Activated CD4-positive, alpha-beta T cell treated with anti-CD3 and anti-CD28 coated beads, Interleukin-2, amount 50 U/mL, for 24 hours (primary cell): ENCODE measurements at regions not wholly inside any gene's neighbourhood (a gene's known extent, or its start where the extent isn't known, plus 50 kb on each side); places are given as distances from the start of the nearest gene placed in this dataset.
"Not testable (repeated sequence)": the region's sequence is repeated elsewhere in the genome, so short reads cannot be mapped to it uniquely, and the experiment has no call there.

ENCODE experiments used
- DNase-seq, 2 donors: peaks; one replicate each; pipeline ENCODE4 v3.0.0-alpha.2; 2020; ENCODE audit warnings: low read depth in 1 of 2, low spot score in 1 of 2

GRCh38 chr9:3773362-3774060, 247.7 kb upstream of the RFX3 start:
- DNase-seq: no peak

- DNase-seq: no peak
Measured at GRCh38 chr9:3769646-3770045, 243.8 kb upstream of the RFX3 start.

- DNase-seq: no peak
Measured at GRCh38 chr9:3768712-3769457, 243.1 kb upstream of the RFX3 start.

DNA sequence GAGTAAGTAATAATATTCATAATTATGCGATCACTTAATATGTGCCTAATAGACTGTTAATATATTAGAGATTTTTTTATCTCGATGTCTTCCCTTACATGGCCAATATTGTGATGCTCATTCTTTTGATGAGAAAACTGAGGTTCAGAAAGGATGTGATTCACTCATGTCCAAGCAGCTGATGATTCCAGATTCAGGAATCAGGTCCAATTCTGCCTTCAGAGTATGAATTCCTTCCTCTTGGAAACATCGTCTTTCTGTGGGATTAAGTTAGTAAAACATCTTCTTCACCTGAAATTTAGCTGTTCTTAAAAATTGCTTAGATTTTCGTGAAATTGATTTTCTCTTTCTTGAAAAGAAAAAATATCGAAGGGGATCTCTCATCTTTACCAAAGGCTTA, 242.5 kb upstream of the RFX3 start:
- no peak for DNase-seq

DNA sequence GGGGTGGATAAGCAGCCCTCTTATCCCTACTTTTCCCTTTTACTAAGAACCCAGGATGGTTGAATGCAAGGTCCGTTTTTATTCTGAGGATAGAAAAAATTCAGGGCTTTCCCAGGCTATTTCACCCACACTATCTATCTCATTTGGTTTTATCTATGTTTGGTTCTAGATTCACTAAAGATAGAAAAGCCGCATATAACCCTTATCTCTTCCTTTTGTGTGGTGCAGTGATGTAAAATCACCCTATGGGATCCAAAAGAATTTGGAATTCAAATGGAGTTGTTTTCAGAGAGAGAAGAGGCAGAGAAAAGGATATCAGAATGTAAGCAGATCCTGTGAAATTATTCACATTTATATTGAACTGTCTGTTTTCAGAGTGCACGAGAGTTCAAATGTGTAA, 236.3 kb upstream of the RFX3 start:
- DNase-seq: no peak

DNA sequence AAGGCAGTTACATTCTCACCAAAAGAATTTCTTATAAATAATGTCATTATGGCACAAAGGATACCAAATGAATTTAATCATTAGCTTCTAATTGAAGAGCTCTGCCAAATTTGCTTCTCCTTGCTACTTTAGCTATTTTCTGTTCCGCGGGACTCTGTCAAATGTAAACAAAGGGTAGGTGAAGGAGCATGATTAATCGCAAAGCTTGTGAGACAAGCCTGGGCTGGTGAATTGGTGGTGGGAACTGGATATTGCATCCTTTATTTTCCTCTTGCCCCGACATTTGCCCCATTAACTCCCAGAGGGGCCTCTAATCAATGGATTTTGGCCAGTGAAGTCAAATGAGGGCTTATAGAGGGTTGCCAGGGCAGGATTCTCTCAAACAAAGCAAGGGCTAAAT, 234.2 kb upstream of the RFX3 start:
- no peak for DNase-seq

DNA sequence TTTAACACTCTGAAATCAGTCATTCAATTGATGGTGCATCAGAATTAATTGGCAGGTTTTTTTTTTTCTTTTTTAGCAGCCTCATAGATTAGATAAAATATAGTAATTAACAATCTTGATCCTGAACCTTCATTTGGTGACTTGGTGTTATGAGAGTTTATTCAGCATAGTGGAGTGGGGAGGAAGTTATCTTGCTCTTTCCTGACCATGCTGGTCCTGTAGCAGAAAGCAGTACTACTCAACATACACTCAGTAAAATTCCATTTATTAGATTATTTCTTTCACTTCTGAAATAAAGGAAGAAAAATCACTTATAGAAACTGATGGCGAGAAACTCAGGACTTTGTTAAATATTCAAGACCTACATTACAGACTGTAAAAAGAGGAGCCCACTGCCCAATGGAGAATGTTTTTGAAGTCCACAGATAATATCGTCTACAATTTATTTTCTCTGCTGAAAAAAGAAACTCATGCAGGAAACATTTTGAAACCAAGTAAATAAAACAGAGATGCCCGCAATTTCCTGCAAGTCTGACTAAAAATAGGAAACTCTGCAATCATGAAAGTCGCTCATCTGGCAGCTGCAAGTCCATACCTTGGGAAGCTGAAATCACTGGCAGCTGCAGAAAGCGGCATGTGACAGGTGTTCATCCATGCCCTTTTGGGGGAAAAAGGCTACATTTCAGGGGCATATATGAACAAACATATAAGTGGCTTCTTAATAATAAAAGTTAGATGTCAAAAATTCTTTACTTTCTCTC, 233.2 kb upstream of the RFX3 start:
- no peak for DNase-seq

GRCh38 chr9:3756071-3756470, 230.3 kb upstream of the RFX3 start:
- DNase-seq: no peak

- no peak for DNase-seq
Measured at GRCh38 chr9:3751125-3751758, 225.4 kb upstream of the RFX3 start.

DNA sequence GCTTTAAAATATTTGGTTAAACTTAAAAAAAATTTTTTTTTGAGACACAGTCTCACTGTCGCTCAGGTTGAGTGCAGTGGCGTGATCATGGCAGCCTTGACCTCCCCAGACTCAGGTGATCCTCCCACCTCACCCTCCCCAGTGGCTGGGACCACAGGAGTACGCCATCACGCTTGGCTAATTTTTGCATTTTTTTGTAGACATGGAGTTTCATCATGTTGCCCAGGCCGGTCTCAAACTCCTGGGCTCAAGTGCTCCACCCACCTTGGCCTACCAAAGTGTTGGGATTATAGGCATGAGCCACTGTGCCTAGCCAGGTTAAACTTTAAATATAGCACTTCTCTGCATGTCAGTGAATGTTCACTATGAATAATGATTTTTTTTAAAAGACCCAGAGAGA, 224.5 kb upstream of the RFX3 start:
- no peak for DNase-seq

DNA sequence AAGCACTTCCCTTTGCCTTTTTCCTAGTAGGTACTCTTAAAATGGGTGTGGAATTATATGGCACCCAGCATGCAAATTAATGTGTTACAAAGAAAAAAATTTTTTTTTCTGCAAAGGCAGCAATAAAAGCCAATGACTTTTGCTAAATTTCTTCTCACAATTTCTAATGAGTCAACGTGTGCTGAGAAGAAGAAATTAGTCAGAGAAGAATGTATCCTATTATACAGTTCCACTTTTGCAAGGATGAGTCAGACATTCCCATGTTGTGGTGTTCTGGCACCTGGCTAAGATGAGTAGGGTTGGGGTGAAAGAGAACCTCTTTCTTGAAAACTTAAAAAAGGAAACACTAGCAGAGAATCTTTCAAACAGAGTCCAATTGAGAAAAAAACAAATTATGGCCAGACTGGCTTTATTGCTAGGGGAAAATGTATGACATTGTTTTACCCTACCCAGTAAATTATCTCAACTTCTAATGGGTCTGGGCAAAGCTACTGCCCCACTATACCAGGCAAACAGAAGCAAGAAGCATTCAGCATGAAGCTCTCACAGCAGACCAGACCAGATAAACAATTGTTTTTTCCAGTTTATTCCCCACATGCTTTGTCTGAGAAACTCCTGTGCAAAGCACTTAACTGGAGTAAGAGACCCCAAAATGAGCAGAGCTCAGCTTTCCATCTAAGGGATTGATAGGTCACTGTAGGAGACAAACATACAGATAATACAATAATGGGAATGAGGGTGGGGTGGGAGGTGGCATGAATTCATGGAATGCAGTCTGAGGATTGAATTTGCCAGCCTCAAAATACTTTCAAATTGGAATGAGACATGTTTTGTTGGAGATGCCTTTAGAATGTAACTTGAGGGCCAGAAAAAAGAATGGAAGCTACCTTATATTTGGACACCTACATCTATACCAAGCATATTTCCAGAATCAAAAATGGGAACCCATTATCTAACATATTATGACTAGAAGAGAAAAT, 220.8 kb upstream of the RFX3 start:
- DNase-seq: peak in 1 of 2 donors; percentile 61

GRCh38 chr9:3743901-3744413, 218.2 kb upstream of the RFX3 start:
- no peak for DNase-seq

GRCh38 chr9:3742586-3742985, 216.8 kb upstream of the RFX3 start:
- DNase-seq: no peak

DNA sequence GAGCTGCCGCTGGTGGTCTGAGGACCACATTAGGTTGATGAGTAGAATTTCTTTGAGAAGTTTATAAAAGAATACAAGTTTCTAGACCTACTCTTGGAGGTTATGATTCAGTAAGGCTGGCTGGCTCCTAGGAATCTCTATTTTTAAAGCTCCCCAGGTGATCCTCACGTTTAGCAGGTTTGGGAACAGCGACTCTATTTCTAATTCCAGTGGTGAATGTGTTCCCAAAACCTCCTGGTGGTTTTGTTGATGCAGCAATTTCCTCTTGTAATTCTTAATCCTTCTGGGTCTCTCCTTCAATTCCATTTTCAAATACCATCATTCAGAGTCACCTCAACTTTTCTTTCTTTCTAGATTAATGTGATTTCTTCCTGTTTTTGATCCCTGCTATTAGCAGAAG, 215.9 kb upstream of the RFX3 start:
- DNase-seq: no peak

DNA sequence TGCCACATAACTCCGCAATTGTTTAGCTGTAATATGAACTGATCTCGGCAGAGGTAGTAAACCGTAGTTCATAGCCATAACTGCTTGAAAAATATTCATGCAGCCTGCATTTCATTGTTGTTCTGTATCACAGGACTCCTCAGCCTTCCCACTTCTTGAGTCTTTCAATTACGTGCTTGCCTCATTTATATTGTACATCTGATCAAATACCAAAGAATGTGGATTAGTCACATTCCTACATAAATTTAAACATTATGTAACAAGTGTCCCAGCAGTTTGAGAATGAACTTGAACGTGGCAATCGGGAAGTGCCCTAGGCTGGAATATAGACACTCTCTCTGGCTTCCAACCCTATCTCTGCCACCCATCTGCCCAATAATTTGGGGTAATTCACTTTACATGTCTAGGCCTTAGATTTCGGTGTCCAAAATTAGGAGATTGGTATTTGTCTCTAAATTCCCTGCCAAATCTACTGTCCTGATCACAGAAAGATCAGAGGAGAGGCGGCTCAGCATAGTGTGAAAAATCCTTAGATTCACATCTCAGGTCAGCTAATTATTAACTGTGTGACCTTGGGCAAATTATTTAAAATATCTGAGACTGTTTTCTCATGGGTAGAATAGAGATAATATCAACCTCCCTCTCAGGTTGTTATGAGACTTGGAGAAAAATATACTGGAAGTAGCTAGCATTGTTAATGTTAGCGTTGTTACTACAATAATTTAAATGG, 215.1 kb upstream of the RFX3 start:
- no peak for DNase-seq

GRCh38 chr9:3736161-3736560, 210.4 kb upstream of the RFX3 start:
- DNase-seq: no peak

- DNase-seq: no peak
Measured at GRCh38 chr9:3735251-3735650, 209.4 kb upstream of the RFX3 start.

DNA sequence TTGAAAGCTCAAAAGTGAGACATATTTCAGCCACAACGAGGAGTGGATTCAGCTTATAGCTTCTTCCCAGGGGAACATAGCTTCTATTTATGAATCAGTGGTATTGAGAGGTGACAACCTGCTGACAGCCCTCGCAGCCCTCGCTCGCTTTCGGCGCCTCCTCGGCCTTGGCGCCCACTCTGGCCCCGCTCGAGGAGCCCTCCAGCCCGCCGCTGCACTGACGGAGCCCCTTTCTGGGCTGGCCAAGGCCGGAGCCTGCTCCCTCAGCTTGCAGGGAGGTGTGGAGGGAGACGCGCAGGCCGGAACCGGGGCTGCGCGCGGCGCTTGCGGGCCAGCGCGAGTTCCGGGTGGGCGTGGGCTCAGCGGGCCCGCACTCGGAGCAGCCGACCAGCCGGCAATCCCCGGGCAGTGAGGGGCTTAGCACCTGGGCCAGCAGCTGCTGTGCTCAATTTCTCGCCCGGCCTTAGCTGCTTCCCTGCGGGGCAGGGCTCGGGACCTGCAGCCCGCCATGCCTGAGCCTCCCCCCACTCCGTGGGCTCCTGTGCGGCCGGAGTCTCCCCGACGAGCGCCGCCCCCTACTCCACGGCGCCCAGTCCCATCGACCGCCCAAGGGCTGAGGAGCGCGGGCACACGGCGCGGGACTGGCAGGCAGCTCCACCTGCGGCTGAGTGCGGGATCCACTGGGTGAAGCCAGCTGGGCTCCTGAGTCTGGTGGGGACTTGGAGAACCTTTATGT, 207.9 kb upstream of the RFX3 start:
- DNase-seq: not testable (repeated sequence)

DNA sequence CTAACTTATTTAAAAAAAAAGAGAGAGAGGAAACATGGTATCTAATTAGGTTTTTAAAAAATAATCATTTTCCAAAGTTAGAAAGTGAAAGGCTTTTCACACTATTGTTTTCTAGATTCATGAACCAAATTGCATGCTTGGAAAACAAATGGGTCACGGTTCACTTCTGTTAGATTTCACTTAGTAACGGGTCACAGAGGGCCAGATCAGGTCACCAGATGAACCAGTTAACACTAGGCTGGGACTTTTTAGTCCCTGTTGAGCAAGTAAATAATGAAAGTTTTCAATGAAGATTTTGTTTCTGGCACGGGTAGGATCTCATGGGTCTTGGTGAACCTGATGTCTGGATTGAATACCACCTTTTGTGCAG, 207.2 kb upstream of the RFX3 start:
- DNase-seq: no peak
